ENCODE measurements at regions not wholly inside any gene's neighbourhood (a gene's known extent, or its start where the extent isn't known, plus 50 kb on each side); places are given as distances from the start of the nearest gene placed in this dataset.

DNA sequence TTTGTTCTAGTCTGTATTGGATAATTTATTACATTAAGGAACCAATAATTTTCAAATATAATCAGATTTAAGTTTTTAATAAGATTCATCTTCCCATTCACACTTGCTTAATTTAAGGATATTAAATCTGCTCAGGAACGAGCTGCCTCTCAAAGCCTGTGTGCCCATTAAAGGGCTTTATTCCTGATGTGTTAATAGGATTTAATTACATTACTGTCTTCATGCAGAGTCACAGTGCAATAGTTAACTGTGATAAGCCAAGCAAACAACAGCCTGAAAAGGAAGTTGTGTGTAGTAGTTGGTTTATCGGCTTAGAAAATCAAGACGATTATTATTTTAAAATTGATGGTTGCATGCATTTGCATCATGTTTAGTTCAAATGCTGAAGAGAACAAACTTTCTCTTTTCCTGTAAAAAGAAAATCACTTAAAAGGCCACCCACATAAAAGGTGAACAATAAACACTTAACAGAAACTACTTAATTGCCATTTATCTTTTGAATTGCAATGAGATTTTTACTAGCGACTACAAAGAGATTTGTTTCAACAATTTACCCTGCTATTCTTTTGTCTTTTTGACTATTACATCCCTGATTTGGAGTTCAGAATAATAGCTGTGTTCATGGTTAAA lies 174.6 kb downstream of the RWDD3 start:
- no peaks in the 10 kb centered on the region for H3K36me3 ChIP-seq (ENCODE audit: control insufficient read depth in 2 of 2, insufficient read depth in 2 of 2, low read length in 1 of 2)
- no peaks in the 10 kb centered on the region for H3K4me1 ChIP-seq (ENCODE audit: control insufficient read depth in 2 of 2, insufficient read depth in 2 of 2, low read length in 1 of 2)
- 39 to 40% methylated on average over 4 of the region's 4 CpGs for WGBS, 2 donors
- no peaks in the 10 kb centered on the region for H3K9me3 ChIP-seq (ENCODE audit: control insufficient read depth in 2 of 2, insufficient read depth in 1 of 2, low read depth in 1 of 2, low read length in 1 of 2)
- no peak overlapping the region for H3K27ac ChIP-seq (ENCODE audit: low read depth in 2 of 2, low read length in 1 of 2)
- H3K27me3 ChIP-seq (ENCODE audit: control insufficient read depth in 1 of 2, insufficient read depth in 2 of 2, low read length in 2 of 2), result no peaks in the 10 kb centered on the region
- H3K4me3 ChIP-seq (ENCODE audit: low read depth in 1 of 2, low read length in 2 of 2), result no peak overlapping the region

DNA sequence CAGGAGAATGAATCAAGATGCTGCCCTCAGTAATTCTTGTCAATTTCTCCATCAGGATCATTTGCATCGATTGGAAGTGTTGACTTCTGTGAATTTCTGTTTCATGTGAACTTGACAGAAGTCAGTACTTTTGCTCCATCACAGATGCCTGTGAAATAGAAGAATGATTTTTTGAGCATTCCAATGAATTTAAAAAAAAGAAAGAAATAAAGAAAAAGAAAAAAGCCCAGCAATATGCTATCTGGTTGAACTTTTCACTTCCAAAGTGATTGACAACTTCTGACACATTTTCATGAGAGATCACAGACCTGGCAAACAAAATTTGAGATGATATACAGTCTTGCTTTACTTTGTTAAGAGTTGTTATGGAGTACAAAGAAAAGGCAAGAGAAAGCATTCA lies 175.3 kb downstream of the RWDD3 start:
- H3K4me1 ChIP-seq (ENCODE audit: control insufficient read depth in 2 of 2, insufficient read depth in 2 of 2, low read length in 1 of 2), result no peaks in the 10 kb centered on the region
- H3K36me3 ChIP-seq (ENCODE audit: control insufficient read depth in 2 of 2, insufficient read depth in 2 of 2, low read length in 1 of 2), result no peaks in the 10 kb centered on the region
- no peaks in the 10 kb centered on the region for H3K27me3 ChIP-seq (ENCODE audit: control insufficient read depth in 1 of 2, insufficient read depth in 2 of 2, low read length in 2 of 2)
- H3K27ac ChIP-seq (ENCODE audit: low read depth in 2 of 2, low read length in 1 of 2), result no peak overlapping the region
- no peak overlapping the region for H3K4me3 ChIP-seq (ENCODE audit: low read depth in 1 of 2, low read length in 2 of 2)
- WGBS, 2 donors, result 38 to 43% methylated on average over 1 of the region's 1 CpG
- H3K9me3 ChIP-seq (ENCODE audit: control insufficient read depth in 2 of 2, insufficient read depth in 1 of 2, low read depth in 1 of 2, low read length in 1 of 2), result no peaks in the 10 kb centered on the region

DNA sequence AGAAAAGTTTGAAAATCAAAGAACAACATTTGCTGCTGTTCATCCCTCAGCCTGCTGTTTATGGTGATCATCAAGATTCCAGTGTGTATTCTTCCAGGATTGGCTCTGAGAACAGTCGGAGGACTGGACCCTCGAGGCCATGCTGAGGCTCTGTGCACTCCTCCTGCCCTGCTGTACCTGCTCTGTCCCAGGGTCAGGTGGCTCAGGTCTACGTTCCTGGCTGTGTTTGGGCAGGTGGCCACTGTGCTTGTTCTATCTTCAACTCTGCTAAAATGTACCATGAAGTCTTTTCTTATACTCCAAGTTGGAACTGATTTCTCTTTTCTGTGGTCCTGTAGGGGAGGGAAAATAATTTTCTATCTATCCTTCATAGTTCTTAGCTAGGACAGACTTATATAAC lies 175.9 kb downstream of the RWDD3 start:
- H3K4me3 ChIP-seq (ENCODE audit: low read depth in 1 of 2, low read length in 2 of 2), result no peak overlapping the region
- no peaks in the 10 kb centered on the region for H3K4me1 ChIP-seq (ENCODE audit: control insufficient read depth in 2 of 2, insufficient read depth in 2 of 2, low read length in 1 of 2)
- no peaks in the 10 kb centered on the region for H3K9me3 ChIP-seq (ENCODE audit: control insufficient read depth in 2 of 2, insufficient read depth in 1 of 2, low read depth in 1 of 2, low read length in 1 of 2)
- H3K27me3 ChIP-seq (ENCODE audit: control insufficient read depth in 1 of 2, insufficient read depth in 2 of 2, low read length in 2 of 2), result no peaks in the 10 kb centered on the region
- H3K27ac ChIP-seq (ENCODE audit: low read depth in 2 of 2, low read length in 1 of 2), result no peak overlapping the region
- 53 to 63% methylated on average over 3 of the region's 3 CpGs for WGBS, 2 donors
- H3K36me3 ChIP-seq (ENCODE audit: control insufficient read depth in 2 of 2, insufficient read depth in 2 of 2, low read length in 1 of 2), result no peaks in the 10 kb centered on the region

DNA sequence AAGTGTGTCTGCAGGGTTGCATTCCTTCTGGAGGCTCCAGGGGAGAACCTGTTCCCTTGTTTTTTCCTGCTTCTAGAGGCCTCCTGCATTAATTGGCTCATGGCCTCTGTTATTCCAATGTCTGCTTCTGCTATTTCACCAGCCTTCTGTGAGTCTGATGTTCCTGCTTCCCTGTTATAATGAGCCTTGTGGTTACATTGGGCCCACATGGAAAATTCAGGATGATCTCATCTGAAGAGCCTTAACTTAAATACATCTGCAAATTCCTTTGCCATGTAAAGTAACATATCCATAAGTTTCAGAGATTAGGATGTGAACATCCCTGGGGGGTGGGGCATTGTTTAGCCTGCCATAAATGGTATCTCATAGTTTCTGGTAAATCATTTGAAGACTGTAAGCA lies 181.1 kb downstream of the RWDD3 start:
- Histone ChIP-seq H3K27me3 (ENCODE audit: control insufficient read depth in 1 of 2, insufficient read depth in 2 of 2, low read length in 2 of 2) (no peaks in the 10 kb centered on the region), H3K4me1 (ENCODE audit: control insufficient read depth in 2 of 2, insufficient read depth in 2 of 2, low read length in 1 of 2) (no peaks in the 10 kb centered on the region), H3K9me3 (ENCODE audit: control insufficient read depth in 2 of 2, insufficient read depth in 1 of 2, low read depth in 1 of 2, low read length in 1 of 2) (no peaks in the 10 kb centered on the region), H3K4me3 (ENCODE audit: low read depth in 1 of 2, low read length in 2 of 2) (no peak overlapping the region), H3K36me3 (ENCODE audit: control insufficient read depth in 2 of 2, insufficient read depth in 2 of 2, low read length in 1 of 2) (no peaks in the 10 kb centered on the region), H3K27ac (ENCODE audit: low read depth in 2 of 2, low read length in 1 of 2) (no peak overlapping the region)

DNA sequence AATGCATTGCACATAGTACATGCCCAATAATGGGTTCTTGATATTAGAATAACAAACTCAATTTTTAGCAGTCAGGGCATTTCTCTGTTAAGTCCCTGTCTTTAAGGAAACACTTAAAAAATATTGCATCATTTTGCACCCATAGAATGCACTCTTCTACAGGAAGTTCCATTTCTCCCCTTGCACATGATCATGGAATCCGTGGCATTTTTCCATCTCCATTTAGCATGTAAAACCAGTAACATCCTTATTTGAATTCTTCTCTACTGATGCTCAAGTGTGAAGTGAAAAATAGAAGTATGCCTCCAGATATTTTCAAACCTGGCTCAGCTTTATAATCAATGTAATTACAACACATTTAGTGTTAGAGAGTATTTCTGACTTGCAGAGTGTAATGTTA lies 192.8 kb downstream of the RWDD3 start:
- H3K27me3 ChIP-seq (ENCODE audit: control insufficient read depth in 1 of 2, insufficient read depth in 2 of 2, low read length in 2 of 2), result peaks cover 0 to 2% of the 10 kb centered on the region in 2 donors
- H3K27ac ChIP-seq (ENCODE audit: low read depth in 2 of 2, low read length in 1 of 2), result no peak overlapping the region
- peaks cover 0 to 4% of the 10 kb centered on the region in 2 donors for H3K9me3 ChIP-seq (ENCODE audit: control insufficient read depth in 2 of 2, insufficient read depth in 1 of 2, low read depth in 1 of 2, low read length in 1 of 2)
- H3K4me1 ChIP-seq (ENCODE audit: control insufficient read depth in 2 of 2, insufficient read depth in 2 of 2, low read length in 1 of 2), result no peaks in the 10 kb centered on the region
- WGBS, 2 donors, result 53 to 55% methylated on average over 1 of the region's 1 CpG
- H3K4me3 ChIP-seq (ENCODE audit: low read depth in 1 of 2, low read length in 2 of 2), result no peak overlapping the region
- no peaks in the 10 kb centered on the region for H3K36me3 ChIP-seq (ENCODE audit: control insufficient read depth in 2 of 2, insufficient read depth in 2 of 2, low read length in 1 of 2)

DNA sequence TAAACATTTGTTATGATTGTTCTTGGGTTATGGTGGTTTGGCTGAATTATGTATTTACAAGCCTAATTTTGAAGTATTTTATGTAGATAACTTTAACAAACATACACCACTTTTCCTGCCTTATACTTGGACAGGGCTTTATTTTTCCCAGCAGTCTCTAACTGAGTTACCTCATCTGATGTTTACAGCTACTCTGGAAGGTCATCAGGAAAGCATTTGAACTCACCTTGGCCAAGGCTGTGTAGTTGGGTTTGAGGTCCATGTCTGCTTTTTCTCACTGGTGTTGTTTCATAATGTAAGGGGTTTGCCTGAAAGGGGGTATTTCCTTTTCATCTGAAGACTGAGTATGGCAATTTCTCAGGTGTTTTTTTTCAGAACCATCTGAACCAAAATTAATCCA lies 193.5 kb downstream of the RWDD3 start:
- Histone ChIP-seq H3K36me3 (ENCODE audit: control insufficient read depth in 2 of 2, insufficient read depth in 2 of 2, low read length in 1 of 2) (no peaks in the 10 kb centered on the region), H3K4me1 (ENCODE audit: control insufficient read depth in 2 of 2, insufficient read depth in 2 of 2, low read length in 1 of 2) (no peaks in the 10 kb centered on the region), H3K4me3 (ENCODE audit: low read depth in 1 of 2, low read length in 2 of 2) (no peak overlapping the region), H3K27me3 (ENCODE audit: control insufficient read depth in 1 of 2, insufficient read depth in 2 of 2, low read length in 2 of 2) (peaks cover 0 to 2% of the 10 kb centered on the region in 2 donors), H3K27ac (ENCODE audit: low read depth in 2 of 2, low read length in 1 of 2) (no peak overlapping the region), H3K9me3 (ENCODE audit: control insufficient read depth in 2 of 2, insufficient read depth in 1 of 2, low read depth in 1 of 2, low read length in 1 of 2) (peaks cover 0 to 4% of the 10 kb centered on the region in 2 donors)

DNA sequence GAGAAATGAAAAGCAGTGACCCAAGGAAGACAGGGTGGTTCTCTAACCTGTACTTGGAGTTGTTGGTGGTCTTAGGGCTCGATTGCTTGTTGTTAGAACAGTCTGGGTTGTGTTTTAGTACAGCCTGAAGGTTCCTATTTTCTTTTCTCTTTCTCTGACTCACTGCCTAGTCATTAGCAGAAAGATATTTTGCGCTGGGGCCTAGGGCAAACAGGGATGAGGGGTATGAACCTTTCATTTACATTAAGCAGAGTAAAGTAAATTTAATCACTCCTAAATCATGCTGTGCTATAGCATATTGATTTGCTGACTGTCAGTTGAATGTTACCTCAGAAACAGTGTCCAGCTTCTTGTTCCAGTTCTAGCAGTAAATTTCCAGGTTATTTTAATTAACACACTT lies 197.2 kb downstream of the RWDD3 start:
- Histone ChIP-seq H3K27me3 (ENCODE audit: control insufficient read depth in 1 of 2, insufficient read depth in 2 of 2, low read length in 2 of 2) (peaks cover 0 to 2% of the 10 kb centered on the region in 2 donors), H3K4me1 (ENCODE audit: control insufficient read depth in 2 of 2, insufficient read depth in 2 of 2, low read length in 1 of 2) (no peaks in the 10 kb centered on the region), H3K9me3 (ENCODE audit: control insufficient read depth in 2 of 2, insufficient read depth in 1 of 2, low read depth in 1 of 2, low read length in 1 of 2) (no peaks in the 10 kb centered on the region), H3K36me3 (ENCODE audit: control insufficient read depth in 2 of 2, insufficient read depth in 2 of 2, low read length in 1 of 2) (no peaks in the 10 kb centered on the region), H3K27ac (ENCODE audit: low read depth in 2 of 2, low read length in 1 of 2) (no peak overlapping the region), H3K4me3 (ENCODE audit: low read depth in 1 of 2, low read length in 2 of 2) (no peak overlapping the region)
- 51 to 54% methylated on average over 2 of the region's 2 CpGs for WGBS, 2 donors

DNA sequence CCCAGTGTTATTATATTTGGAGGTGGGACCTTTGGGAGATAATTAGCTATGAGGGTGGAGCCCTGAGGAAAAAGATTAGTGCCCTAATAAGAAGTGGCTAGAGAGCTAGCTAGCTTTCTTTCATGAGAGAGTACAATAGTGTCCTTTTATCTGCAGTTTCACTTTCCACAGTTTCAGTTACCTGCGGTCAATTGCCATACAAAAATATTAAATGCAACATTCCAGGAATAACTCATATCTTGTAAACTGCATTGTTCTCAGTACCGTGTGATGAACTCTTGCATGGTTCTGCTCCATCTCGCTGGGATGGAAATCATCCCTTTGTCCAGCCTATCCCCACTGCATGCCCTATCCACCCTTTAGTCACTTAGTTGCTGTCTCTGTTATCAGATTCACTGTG lies 201.6 kb downstream of the RWDD3 start:
- no peaks in the 10 kb centered on the region for H3K36me3 ChIP-seq (ENCODE audit: control insufficient read depth in 2 of 2, insufficient read depth in 2 of 2, low read length in 1 of 2)
- H3K4me3 ChIP-seq (ENCODE audit: low read depth in 1 of 2, low read length in 2 of 2), result no peak overlapping the region
- no peaks in the 10 kb centered on the region for H3K4me1 ChIP-seq (ENCODE audit: control insufficient read depth in 2 of 2, insufficient read depth in 2 of 2, low read length in 1 of 2)
- no peaks in the 10 kb centered on the region for H3K9me3 ChIP-seq (ENCODE audit: control insufficient read depth in 2 of 2, insufficient read depth in 1 of 2, low read depth in 1 of 2, low read length in 1 of 2)
- H3K27me3 ChIP-seq (ENCODE audit: control insufficient read depth in 1 of 2, insufficient read depth in 2 of 2, low read length in 2 of 2), result no peaks in the 10 kb centered on the region
- no peak overlapping the region for H3K27ac ChIP-seq (ENCODE audit: low read depth in 2 of 2, low read length in 1 of 2)
- 86 to 87% methylated on average over 3 of the region's 3 CpGs for WGBS, 2 donors

DNA sequence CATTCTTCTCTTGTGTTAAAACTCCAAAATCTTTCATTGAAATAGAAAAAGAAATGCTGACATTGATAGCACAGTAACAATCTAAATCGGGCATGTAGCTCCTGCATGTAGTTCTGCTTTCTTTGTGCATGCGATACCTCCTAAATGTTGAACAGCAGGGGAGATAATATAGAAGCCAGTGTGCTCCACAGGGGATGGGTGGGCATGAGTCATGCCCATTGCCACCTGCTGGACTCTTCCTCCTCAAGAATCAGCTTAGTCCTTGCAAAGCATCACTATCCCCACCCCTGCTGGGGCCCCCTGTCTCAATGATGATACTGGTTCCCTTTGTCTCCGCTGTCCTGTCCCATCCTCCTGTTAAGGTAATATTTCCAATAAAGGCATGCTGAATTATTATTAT lies 203.0 kb downstream of the RWDD3 start:
- H3K4me3 ChIP-seq (ENCODE audit: low read depth in 1 of 2, low read length in 2 of 2), result no peak overlapping the region
- H3K9me3 ChIP-seq (ENCODE audit: control insufficient read depth in 2 of 2, insufficient read depth in 1 of 2, low read depth in 1 of 2, low read length in 1 of 2), result no peaks in the 10 kb centered on the region
- H3K36me3 ChIP-seq (ENCODE audit: control insufficient read depth in 2 of 2, insufficient read depth in 2 of 2, low read length in 1 of 2), result no peaks in the 10 kb centered on the region
- no peak overlapping the region for H3K27ac ChIP-seq (ENCODE audit: low read depth in 2 of 2, low read length in 1 of 2)
- no peaks in the 10 kb centered on the region for H3K4me1 ChIP-seq (ENCODE audit: control insufficient read depth in 2 of 2, insufficient read depth in 2 of 2, low read length in 1 of 2)
- 60 to 70% methylated on average over 3 of the region's 3 CpGs for WGBS, 2 donors
- H3K27me3 ChIP-seq (ENCODE audit: control insufficient read depth in 1 of 2, insufficient read depth in 2 of 2, low read length in 2 of 2), result no peaks in the 10 kb centered on the region

DNA sequence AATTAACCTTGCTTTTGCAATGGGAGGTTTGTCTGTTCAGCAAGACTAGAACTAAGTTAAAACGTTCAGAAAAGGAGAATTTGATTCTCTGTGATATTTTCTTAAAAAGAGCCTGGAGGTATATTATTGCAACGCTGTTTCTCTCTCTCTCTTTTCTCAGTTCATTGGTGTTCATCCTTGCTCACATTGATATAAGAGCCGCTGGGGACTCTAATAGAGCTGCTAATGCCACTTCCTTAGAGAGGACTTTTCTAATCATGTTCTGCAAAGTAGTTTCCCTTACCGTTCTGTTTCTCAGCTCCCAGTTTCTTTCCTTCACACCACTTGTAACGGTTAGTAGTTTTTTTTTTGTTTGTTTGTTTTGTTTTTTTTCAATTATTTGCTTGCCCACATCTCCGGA lies 203.8 kb downstream of the RWDD3 start:
- H3K27me3 ChIP-seq (ENCODE audit: control insufficient read depth in 1 of 2, insufficient read depth in 2 of 2, low read length in 2 of 2), result no peaks in the 10 kb centered on the region

More for the DNA sequence above, 203.8 kb downstream of the RWDD3 start:
- Histone ChIP-seq H3K4me1 (ENCODE audit: control insufficient read depth in 2 of 2, insufficient read depth in 2 of 2, low read length in 1 of 2) (no peaks in the 10 kb centered on the region), H3K9me3 (ENCODE audit: control insufficient read depth in 2 of 2, insufficient read depth in 1 of 2, low read depth in 1 of 2, low read length in 1 of 2) (no peaks in the 10 kb centered on the region), H3K27ac (ENCODE audit: low read depth in 2 of 2, low read length in 1 of 2) (no peak overlapping the region), H3K36me3 (ENCODE audit: control insufficient read depth in 2 of 2, insufficient read depth in 2 of 2, low read length in 1 of 2) (no peaks in the 10 kb centered on the region), H3K4me3 (ENCODE audit: low read depth in 1 of 2, low read length in 2 of 2) (no peak overlapping the region)
- WGBS, 2 donors, result 38 to 46% methylated on average over 6 of the region's 6 CpGs

Data from esophagus (tissue), 2 donors.